Karpas-422 (cell line): ENCODE measurements at regions not wholly inside any gene's neighbourhood (a gene's known extent, or its start where the extent isn't known, plus 50 kb on each side); places are given as distances from the start of the nearest gene placed in this dataset.
"Not testable (repeated sequence)": the region's sequence is repeated elsewhere in the genome, so short reads cannot be mapped to it uniquely, and the experiment has no call there.

Experiments used
- DNase-seq: peaks from one replicate; pipeline ENCODE4 v3.0.0-alpha.2; 2015
- H2AFZ ChIP-seq: fragments of 200-600 bp; sonication (generic); 2 replicates; pipeline ENCODE4 v1.6.1; 2014; ENCODE audit warnings: antibody characterized with exemption, low read length, mixed read lengths
- H3K27ac ChIP-seq: fragments of 200-600 bp; sonication (generic); 2 replicates; pipeline ENCODE4 v1.5.1; 2014; ENCODE audit warnings: mild to moderate bottlenecking, low read length, moderate library complexity
- H3K27me3 ChIP-seq: fragments of 200-600 bp; sonication (generic); 2 replicates; pipeline ENCODE4 v1.6.1; 2014; ENCODE audit warnings: low read length, mixed read lengths
- H3K36me3 ChIP-seq: fragments of 200-600 bp; sonication (generic); 2 replicates; pipeline ENCODE4 v1.6.1; 2014; ENCODE audit warnings: low read length, mixed read lengths; ENCODE audit not compliant: insufficient read depth
- H3K4me1 ChIP-seq: fragments of 200-600 bp; sonication (generic); 2 replicates; pipeline ENCODE4 v1.6.1; 2014; ENCODE audit warnings: mild to moderate bottlenecking, low read length, mixed read lengths
- H3K4me2 ChIP-seq: fragments of 200-600 bp; sonication (generic); 2 replicates; pipeline ENCODE4 v1.6.1; 2014; ENCODE audit warnings: low read length, low read depth, mild to moderate bottlenecking; ENCODE audit not compliant: poor library complexity, severe bottlenecking
- H3K4me3 ChIP-seq: fragments of 200-600 bp; sonication (generic); 2 replicates; pipeline ENCODE4 v1.5.1; 2014; ENCODE audit warnings: mild to moderate bottlenecking, antibody characterized with exemption, low read length, mixed read lengths
- H3K79me2 ChIP-seq: fragments of 200-600 bp; sonication (generic); 2 replicates; pipeline ENCODE4 v1.6.1; 2014; ENCODE audit warnings: mild to moderate bottlenecking, low read length, mixed read lengths
- H3K9ac ChIP-seq: fragments of 200-600 bp; sonication (generic); 2 replicates; pipeline ENCODE4 v1.6.0; 2014; ENCODE audit warnings: low read length
- H3K9me2 ChIP-seq: fragments of 200-600 bp; sonication (generic), shearing (Covaris generic); replicated peaks from 2 replicates; pipeline ENCODE4 v1.6.0; 2014; ENCODE audit warnings: mild to moderate bottlenecking, low read length, moderate library complexity; ENCODE audit not compliant: insufficient read depth
- H3K9me3 ChIP-seq: fragments of 300-700, 200-600 bp; sonication (generic); 2 replicates; pipeline ENCODE4 v1.6.1; 2014; ENCODE audit warnings: low read length, mixed read lengths
- H4K20me1 ChIP-seq: fragments of 200-600 bp; sonication (generic); 2 replicates; pipeline ENCODE4 v1.6.1; 2014; ENCODE audit warnings: mild to moderate bottlenecking, antibody characterized with exemption, low read length, low read depth; ENCODE audit not compliant: insufficient read depth

DNA sequence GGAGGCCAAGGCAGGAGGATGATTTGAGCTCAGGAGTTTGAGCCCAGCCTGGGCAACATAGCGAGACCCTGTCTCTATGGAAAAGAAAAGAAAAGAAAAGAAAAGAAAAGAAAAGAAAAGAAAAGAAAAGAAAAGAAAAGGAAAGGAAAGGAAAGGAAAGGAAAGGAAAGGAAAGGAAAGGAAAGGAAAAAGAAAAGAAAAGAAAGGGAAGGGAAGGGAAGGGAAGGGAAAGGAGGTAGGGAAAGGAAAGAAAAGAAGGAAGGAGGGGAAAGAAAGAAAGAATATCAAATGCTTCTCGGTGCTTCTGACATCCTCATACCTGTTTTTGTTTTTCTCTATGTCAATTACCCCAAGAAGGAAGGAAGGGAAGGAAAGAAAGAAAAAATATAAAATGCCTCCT, 181.2 kb upstream of the GRIA3 start:
- not testable (repeated sequence) for H3K27ac ChIP-seq, H2AFZ ChIP-seq, DNase-seq, H3K4me3 ChIP-seq, H3K9ac ChIP-seq, H3K9me3 ChIP-seq, H3K27me3 ChIP-seq, H3K9me2 ChIP-seq, H3K79me2 ChIP-seq, H3K36me3 ChIP-seq, H4K20me1 ChIP-seq, H3K4me1 ChIP-seq, H3K4me2 ChIP-seq

- H4K20me1 ChIP-seq = no peaks in the 10 kb centered on the region
- H2AFZ ChIP-seq = no peak overlapping the region
- no peak overlapping the region for H3K4me2 ChIP-seq
- no peaks in the 10 kb centered on the region for H3K79me2 ChIP-seq
- no peaks in the 10 kb centered on the region for H3K36me3 ChIP-seq
- H3K9me3 ChIP-seq = peaks cover 27% of the 10 kb centered on the region
- H3K4me1 ChIP-seq = no peaks in the 10 kb centered on the region
- no peaks in the 10 kb centered on the region for H3K27me3 ChIP-seq
- H3K9me2 ChIP-seq = no peaks in the 10 kb centered on the region
- H3K9ac ChIP-seq = no peak overlapping the region
- H3K4me3 ChIP-seq = no peak overlapping the region
- DNase-seq = no peak
- H3K27ac ChIP-seq = no peak overlapping the region
These were observed 170.9 kb upstream of the GRIA3 start for GRCh38 chrX:123013141-123013540.

GRCh38 chrX:123036401-123036800, 147.7 kb upstream of the GRIA3 start:
- no peak for DNase-seq
- no peak overlapping the region for H3K4me3 ChIP-seq
- H3K27ac ChIP-seq = no peak overlapping the region
- H3K9me3 ChIP-seq = peaks cover 32% of the 10 kb centered on the region
- no peak overlapping the region for H2AFZ ChIP-seq
- no peaks in the 10 kb centered on the region for H4K20me1 ChIP-seq
- H3K4me2 ChIP-seq = no peak overlapping the region
- no peaks in the 10 kb centered on the region for H3K9me2 ChIP-seq
- H3K4me1 ChIP-seq = no peaks in the 10 kb centered on the region
- no peaks in the 10 kb centered on the region for H3K27me3 ChIP-seq
- H3K79me2 ChIP-seq = no peaks in the 10 kb centered on the region
- H3K9ac ChIP-seq = no peak overlapping the region
- H3K36me3 ChIP-seq = no peaks in the 10 kb centered on the region

GRCh38 chrX:123049071-123049625, 134.9 kb upstream of the GRIA3 start:
- H3K9ac ChIP-seq = no peak overlapping the region
- no peak for DNase-seq
- H2AFZ ChIP-seq = no peak overlapping the region
- H4K20me1 ChIP-seq = no peaks in the 10 kb centered on the region
- H3K36me3 ChIP-seq = no peaks in the 10 kb centered on the region
- H3K4me1 ChIP-seq = no peaks in the 10 kb centered on the region
- no peaks in the 10 kb centered on the region for H3K79me2 ChIP-seq
- no peak overlapping the region for H3K4me3 ChIP-seq
- H3K9me3 ChIP-seq = peaks cover 16% of the 10 kb centered on the region
- no peaks in the 10 kb centered on the region for H3K27me3 ChIP-seq
- no peaks in the 10 kb centered on the region for H3K9me2 ChIP-seq
- H3K27ac ChIP-seq = no peak overlapping the region
- H3K4me2 ChIP-seq = no peak overlapping the region

- Histone ChIP-seq H3K9ac (no peak overlapping the region), H3K36me3 (no peaks in the 10 kb centered on the region), H3K9me3 (peaks cover 8% of the 10 kb centered on the region; the same call in 1 of the 2 replicates), H3K4me1 (no peaks in the 10 kb centered on the region), H3K4me3 (no peak overlapping the region), H3K4me2 (no peak overlapping the region), H3K79me2 (no peaks in the 10 kb centered on the region), H3K27me3 (no peaks in the 10 kb centered on the region), H3K27ac (no peak overlapping the region), H3K9me2 (no peaks in the 10 kb centered on the region), H4K20me1 (no peaks in the 10 kb centered on the region), H2AFZ (no peak overlapping the region)
- no peak for DNase-seq
These were observed 123.1 kb upstream of the GRIA3 start for GRCh38 chrX:123060986-123061385.

DNA sequence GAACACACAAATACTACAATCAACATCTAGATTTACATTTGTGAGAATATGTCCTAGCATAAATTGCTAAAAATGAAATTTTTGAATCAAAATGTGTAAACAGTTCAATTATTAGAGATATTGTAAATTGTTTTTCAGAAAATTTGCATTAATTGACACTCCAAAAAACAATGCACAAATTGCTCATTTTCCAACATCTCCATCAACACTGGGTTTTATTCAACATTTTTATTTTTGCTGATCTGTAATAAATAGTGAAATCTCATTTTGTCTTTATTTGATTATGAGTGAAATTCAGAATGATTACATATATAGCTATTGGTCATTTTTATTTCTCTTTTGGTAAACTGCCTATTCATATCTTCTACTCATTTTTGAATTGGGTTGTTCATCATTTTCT, 120.0 kb upstream of the GRIA3 start:
- Histone ChIP-seq H3K9me2 (no peaks in the 10 kb centered on the region), H4K20me1 (no peaks in the 10 kb centered on the region), H3K79me2 (no peaks in the 10 kb centered on the region), H3K4me2 (no peak overlapping the region), H3K9me3 (peaks cover 11% of the 10 kb centered on the region; the same call in 1 of the 2 replicates), H3K9ac (no peak overlapping the region), H3K36me3 (no peaks in the 10 kb centered on the region), H3K4me3 (no peak overlapping the region), H3K4me1 (no peaks in the 10 kb centered on the region), H3K27ac (no peak overlapping the region), H2AFZ (no peak overlapping the region), H3K27me3 (no peaks in the 10 kb centered on the region)
- no peak for DNase-seq

GRCh38 chrX:123072686-123073385, 111.2 kb upstream of the GRIA3 start:
- Histone ChIP-seq H3K9ac (no peak overlapping the region), H3K36me3 (no peaks in the 10 kb centered on the region), H3K9me2 (no peaks in the 10 kb centered on the region), H3K79me2 (no peaks in the 10 kb centered on the region), H3K9me3 (peaks cover 4% of the 10 kb centered on the region), H3K4me3 (no peak overlapping the region), H2AFZ (no peak overlapping the region), H3K4me2 (no peak overlapping the region), H3K27me3 (no peaks in the 10 kb centered on the region), H3K4me1 (no peaks in the 10 kb centered on the region), H4K20me1 (no peaks in the 10 kb centered on the region), H3K27ac (no peak overlapping the region)
- no peak for DNase-seq

GRCh38 chrX:123075947-123076561, 108.0 kb upstream of the GRIA3 start:
- Histone ChIP-seq H3K9me2 (no peaks in the 10 kb centered on the region), H4K20me1 (no peaks in the 10 kb centered on the region), H3K79me2 (no peaks in the 10 kb centered on the region), H3K27ac (no peak overlapping the region), H3K9ac (no peak overlapping the region), H2AFZ (no peak overlapping the region), H3K4me1 (no peaks in the 10 kb centered on the region), H3K27me3 (no peaks in the 10 kb centered on the region), H3K36me3 (no peaks in the 10 kb centered on the region), H3K9me3 (peaks cover 4% of the 10 kb centered on the region), H3K4me3 (no peak overlapping the region), H3K4me2 (no peak overlapping the region)
- no peak for DNase-seq
